Fibroblast of pulmonary artery (primary cell): ENCODE measurements at regions not wholly inside any gene's neighbourhood (a gene's known extent, or its start where the extent isn't known, plus 50 kb on each side); places are given as distances from the start of the nearest gene placed in this dataset.

Source experiments
- DNase-seq: peaks from one replicate; pipeline ENCODE4 v3.0.0-alpha.2; 2010; ENCODE audit warnings: low read depth
- H3K4me3 ChIP-seq: replicated peaks from 2 replicates; pipeline ENCODE4 v1.5.1; 2011; ENCODE audit warnings: low read depth, mild to moderate bottlenecking, control low read depth, low read length, moderate library complexity
- TF ChIP-seq, protein P1 (sequence below): IDR thresholded peaks from 2 replicates; pipeline ENCODE4 v1.5.1; 2011; ENCODE audit warnings: mild to moderate bottlenecking, control low read depth, low read length, inconsistent platforms; ENCODE audit errors: missing control alignments

DNA sequence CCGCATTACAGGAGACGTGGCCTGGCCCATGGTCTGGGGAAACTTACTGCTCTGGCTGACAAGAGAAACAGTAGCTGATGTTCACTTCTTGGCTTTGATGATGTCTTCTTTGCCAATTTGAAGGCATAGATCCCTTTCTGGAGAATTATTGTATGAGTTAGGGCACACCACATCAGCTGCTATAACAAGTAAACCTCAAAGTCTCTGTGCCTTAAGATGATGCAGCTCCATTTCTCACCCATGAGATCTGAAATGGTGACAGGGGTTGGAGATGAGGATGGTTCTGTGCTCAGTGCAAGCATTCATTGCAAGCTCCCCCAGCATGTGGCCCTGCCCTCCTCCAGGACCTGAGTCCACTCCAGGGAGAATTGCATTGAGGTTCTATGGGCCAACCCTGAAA lies 157.4 kb downstream of the IRX5 start:
- TF ChIP-seq, protein P1, sequence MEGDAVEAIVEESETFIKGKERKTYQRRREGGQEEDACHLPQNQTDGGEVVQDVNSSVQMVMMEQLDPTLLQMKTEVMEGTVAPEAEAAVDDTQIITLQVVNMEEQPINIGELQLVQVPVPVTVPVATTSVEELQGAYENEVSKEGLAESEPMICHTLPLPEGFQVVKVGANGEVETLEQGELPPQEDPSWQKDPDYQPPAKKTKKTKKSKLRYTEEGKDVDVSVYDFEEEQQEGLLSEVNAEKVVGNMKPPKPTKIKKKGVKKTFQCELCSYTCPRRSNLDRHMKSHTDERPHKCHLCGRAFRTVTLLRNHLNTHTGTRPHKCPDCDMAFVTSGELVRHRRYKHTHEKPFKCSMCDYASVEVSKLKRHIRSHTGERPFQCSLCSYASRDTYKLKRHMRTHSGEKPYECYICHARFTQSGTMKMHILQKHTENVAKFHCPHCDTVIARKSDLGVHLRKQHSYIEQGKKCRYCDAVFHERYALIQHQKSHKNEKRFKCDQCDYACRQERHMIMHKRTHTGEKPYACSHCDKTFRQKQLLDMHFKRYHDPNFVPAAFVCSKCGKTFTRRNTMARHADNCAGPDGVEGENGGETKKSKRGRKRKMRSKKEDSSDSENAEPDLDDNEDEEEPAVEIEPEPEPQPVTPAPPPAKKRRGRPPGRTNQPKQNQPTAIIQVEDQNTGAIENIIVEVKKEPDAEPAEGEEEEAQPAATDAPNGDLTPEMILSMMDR = no peak
- no peak for DNase-seq
- H3K4me3 ChIP-seq = no peak overlapping the region

DNA sequence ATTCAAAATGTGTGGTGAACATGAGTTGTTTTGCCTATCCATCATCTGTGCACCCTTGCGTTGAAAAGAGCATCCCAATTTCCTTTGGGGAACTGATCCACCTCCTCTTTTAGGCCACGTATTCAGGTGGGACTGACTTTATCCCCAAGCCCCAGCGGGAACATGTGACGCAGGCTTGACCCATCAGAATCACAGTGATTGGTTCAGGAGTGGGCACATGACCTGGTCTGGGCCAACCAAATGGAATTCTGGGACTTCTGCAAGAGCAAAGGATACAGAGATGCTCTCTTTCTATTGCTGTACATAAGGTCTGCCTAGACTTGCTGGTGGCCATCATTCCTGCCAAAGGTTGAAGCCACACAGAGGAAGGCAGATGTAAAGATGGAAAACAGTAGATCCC lies 158.9 kb downstream of the IRX5 start:
- no peak overlapping the region for H3K4me3 ChIP-seq
- TF ChIP-seq, protein P1 = no peak
- DNase-seq = no peak

DNA sequence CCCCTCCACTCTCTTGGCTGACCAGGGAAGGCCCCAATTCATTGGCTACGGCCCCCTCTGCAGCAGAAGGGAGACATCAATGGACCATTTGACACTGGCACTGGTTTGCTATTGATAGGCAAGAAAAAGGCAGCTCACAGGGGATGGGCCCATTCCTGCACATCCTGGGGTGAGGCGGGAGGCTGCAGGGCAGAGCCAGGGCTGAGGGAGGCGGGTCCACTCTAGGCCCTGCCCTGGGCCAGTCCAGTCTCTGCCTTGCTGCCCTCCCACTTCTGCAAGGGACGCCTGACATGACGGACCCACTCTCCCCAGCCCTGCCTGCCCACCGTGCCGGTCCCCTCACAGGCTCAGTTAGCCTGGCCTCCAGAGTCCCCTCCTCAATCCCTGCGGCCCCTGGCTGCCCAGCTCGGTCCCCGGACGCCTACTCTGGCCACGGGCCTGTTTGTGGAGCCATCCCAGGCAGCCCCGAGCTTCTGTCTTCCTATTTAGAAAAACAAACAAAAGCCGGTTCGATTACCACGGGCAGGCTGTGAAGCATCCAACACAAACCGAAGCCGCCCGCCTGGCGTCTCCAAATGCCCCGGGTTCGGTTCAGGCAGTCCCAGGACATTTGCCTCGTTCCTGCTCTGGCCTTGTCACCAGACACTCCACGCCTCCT lies 160.7 kb downstream of the IRX5 start:
- H3K4me3 ChIP-seq = no peak overlapping the region
- DNase-seq = no peak
- TF ChIP-seq, protein P1 = no peak

DNA sequence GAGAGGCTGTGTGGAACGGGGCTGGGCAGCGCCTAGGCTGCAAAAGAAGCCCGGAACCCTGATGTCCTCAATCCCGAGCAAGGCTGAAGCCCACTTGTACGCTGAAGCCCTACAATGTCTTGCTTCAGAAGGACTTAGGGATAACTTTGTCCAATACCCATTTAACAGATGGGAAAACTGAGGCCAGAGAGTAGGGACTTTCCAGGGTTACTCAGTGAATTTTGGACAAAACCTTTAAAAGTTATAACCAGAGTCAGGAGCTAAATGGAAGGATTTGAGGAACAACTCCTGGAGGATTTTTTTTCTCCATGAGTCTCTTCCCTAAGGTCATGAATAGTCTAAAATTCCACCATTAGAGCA lies 161.2 kb downstream of the IRX5 start:
- TF ChIP-seq, protein P1 = no peak
- no peak overlapping the region for H3K4me3 ChIP-seq
- no peak for DNase-seq

DNA sequence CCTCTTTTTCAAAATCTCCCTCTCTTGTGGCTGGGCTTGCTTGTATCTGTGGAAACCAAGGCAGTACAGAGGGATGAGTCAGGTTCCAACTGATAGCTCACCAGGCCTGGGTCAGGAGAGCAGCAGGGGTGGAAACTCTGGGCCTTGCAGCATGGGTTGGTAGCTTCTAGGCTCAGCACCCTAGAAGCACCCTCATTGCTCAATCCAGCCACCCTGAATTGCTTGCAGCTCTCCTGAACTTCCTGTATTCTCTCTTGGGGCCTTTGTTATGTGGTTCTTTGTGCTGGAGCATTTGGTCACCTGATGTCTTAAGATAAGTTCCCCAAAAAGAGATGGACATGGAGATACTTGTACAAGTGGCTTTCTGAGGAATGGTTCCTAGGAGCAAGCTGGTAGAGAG lies 169.4 kb downstream of the IRX5 start:
- TF ChIP-seq, protein P1 = no peak
- H3K4me3 ChIP-seq = no peak overlapping the region
- DNase-seq = no peak

DNA sequence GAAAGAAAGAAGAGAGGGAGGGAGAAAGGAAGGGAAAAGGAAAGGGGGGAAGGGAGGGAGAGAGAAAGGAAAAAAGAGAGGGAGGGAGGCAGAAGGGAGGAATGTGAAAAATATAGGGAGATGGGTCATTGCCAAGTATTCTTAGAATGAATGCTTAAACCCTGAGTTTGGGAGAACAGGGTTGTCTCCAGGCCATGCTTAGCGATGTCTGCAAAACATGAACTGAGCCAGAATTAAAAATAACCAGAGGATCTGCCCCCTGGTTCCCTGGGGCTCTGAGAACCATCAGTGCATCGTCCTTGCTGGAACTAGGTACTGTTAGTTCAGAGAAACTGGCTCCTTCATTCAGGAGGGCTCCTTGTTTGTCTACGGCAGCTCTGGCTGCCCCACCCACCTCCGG lies 170.4 kb downstream of the IRX5 start:
- no peak for DNase-seq
- TF ChIP-seq, protein P1 = no peak
- H3K4me3 ChIP-seq = no peak overlapping the region

DNA sequence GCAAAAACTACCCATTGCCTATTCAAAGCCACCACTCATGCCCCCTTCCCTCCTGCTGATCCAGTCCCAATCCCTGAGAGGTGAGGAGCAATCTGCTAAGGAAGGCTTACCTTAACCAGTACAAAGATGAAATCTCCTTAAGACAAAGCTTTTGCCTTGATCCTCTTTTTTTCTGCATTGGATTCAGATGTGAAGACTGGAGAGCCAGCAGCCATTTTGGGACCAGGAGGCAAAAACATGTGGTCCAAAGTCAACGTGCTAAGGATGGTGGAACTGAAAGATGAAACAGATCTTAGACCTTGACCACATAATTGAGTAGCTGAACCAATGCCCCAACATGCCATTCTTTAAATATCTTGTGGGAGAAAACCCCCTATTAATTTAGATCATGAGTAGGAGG lies 171.4 kb downstream of the IRX5 start:
- no peak for DNase-seq
- no peak overlapping the region for H3K4me3 ChIP-seq
- TF ChIP-seq, protein P1 = no peak
